HG03571 (cell line): ENCODE measurements at regions not wholly inside any gene's neighbourhood (a gene's known extent, or its start where the extent isn't known, plus 50 kb on each side); places are given as distances from the start of the nearest gene placed in this dataset.
"Not testable (repeated sequence)": the region's sequence is repeated elsewhere in the genome, so short reads cannot be mapped to it uniquely, and the experiment has no call there.

ENCODE experiments used
- ATAC-seq: cut with Tn5 transposase; IDR thresholded peaks from one replicate; pipeline ENCODE4 v1.9.1; 2021; ENCODE audit not compliant: unreplicated experiment

- ATAC-seq = no peak
These were observed 1185.7 kb upstream of the TSPY4 start for GRCh38 chrY:8151561-8151960.

DNA sequence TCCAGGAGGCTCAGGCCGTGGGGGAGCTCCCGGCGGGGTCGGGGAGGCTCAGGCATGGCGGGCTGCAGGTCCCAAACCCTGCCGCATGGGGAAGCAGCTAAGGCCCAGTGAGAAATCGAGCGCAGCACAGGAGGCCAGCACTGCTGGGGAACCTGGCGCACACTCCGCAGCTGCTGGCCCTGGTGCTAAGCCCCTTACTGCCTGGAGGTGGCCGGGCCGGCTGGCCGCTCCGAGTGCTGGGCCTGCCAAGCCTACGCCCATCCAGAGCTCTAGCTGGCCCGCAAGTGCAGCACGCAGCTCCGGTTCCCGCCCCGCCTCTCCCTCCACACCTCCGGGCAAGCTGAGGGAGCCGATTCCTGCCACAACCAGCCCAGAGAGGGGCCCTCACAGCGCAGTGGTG is 1208.7 kb upstream of the TSPY4 start:
- ATAC-seq = no peak

- no peak for ATAC-seq
These were observed 1211.2 kb upstream of the TSPY4 start for GRCh38 chrY:8125907-8126571.

DNA sequence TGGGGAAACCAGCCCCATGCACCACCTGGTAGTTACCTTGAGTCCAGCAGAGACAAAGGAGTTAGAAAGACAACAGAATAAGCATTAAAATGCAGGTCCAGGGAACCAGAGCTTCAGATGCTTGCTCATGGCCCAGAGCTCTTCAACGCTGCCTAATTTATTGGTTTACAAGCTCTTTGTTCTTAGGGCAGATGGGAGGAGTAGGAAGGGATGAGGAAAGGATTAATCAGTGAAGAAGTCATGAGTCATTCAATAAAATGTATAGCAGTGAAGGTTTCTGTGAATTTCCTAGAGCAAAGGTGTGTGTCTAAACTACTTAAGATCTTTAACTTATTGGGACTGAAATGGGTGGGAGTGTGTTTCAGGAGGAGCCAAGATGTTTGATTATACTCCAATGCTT is 1210.3 kb upstream of the AMELY start:
- ATAC-seq = no peak

DNA sequence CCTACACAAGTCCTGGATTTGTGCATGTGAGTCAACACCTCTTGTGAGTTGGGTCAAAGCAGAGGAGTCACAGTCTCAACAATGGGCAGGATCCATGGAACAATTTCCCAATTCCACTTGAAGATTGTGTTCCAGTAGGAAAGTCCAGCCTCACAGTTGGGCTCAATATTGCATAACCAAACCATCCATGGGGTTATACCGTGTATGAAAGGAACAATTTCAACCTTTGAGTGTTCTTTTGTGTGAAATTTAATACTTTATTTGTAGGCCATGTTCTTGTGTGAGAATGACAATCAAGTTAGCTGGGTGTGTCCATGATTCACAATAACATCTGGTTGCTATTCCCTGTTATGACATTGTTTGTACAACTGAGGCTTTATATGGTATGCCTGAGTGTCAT is 1182.9 kb upstream of the AMELY start:
- ATAC-seq = no peak

GRCh38 chrY:8092926-8093325 is 1181.4 kb upstream of the AMELY start:
- ATAC-seq = no peak

DNA sequence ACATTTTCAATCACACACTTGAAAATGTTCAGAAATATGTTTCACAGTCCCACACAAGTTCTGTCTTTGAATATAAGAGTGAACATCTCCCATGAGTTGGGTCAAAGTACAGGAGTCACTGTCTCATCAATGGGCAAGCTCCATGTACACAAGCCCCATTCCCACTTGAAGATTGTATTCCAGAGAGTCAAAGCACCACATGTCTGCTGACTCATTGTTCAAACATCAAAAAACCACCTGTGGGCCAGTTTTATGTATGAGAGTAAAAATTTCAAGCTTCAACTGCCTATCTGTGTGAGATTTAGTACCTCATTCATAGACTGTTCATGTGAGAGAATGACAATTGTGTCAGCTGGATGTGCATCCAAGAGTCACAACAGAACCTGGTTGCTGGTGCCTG is 1174.4 kb upstream of the AMELY start:
- ATAC-seq = no peak

DNA sequence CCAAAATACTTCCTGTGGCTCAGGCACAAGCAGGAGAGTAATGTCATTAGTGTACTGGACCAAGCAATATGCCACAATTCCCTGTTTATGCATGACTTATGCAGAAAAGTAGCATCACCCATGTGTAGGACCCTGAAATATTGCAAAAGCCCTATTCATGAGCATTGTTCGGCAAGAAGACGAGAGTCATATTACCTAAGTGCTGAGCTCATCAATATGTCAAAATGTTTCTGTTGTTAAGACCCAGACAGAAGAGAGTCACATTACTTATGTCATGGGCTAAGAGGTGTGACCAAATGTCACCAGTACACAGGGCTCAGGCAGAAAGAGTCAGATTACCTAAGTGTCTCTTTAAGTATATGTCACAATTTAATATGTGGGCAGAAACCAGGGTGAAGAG is 1172.6 kb upstream of the AMELY start:
- ATAC-seq = no peak

GRCh38 chrY:8081151-8081550 is 1169.6 kb upstream of the AMELY start:
- no peak for ATAC-seq

GRCh38 chrY:8065220-8065619 is 1153.7 kb upstream of the AMELY start:
- no peak for ATAC-seq

DNA sequence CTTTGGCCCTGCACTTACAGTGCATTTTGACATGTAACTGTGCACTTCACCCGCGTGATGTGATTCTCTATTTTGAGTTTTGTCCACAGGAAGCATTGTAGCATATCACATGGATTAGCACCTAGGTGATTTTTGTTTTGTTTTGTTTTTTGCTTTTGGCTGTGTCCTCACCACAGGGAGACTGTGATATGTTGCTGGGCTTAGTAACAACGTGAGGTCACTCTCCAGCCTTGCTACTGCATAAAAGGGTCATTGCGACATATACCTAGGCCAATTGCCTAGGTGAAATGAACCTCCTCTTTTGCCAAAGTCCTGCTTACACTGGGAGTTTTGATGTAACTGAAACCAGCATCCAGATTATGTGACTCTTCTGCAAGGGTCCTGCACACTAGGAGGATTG is 1152.9 kb upstream of the AMELY start:
- ATAC-seq = no peak

- ATAC-seq = no peak
These were observed 1152.4 kb upstream of the AMELY start for GRCh38 chrY:8063973-8064372.

DNA sequence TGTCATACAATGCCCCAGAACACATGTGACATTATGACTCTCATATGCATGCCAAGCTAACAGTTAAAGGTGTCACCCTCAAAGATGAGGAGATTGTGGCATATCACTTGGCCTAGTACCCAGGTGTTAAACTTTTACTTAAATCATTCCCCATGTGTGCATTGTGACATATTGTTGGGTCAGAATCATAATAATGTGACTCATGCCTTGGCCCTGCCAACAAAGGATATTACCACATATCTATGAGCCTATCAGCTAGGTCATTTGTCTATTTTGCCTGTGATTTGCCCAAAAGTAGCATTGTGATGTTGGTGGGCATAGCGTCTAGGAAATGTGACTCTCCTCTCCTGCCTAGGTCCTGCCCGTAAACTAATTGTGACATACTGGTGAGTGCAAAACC is 1147.1 kb upstream of the AMELY start:
- no peak for ATAC-seq

DNA sequence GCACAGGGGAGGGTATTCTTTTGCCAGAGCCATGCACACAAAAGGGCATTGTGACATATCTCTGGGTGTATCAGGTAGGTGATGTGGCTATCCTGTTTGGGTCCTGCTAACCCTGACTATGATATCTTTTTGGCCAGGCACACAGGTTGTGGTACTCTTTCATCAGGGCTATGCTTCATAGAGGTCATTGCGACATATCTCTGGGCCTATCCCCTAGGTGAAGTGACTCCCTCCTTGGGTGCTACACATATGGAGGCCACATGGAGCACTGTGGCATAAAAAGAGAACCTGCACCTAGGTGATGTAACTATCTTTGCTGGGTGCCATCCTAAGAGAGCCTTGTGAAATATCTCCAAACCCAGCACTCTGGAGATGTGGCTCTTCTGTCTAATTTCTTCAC is 1139.8 kb upstream of the AMELY start:
- ATAC-seq = no peak

DNA sequence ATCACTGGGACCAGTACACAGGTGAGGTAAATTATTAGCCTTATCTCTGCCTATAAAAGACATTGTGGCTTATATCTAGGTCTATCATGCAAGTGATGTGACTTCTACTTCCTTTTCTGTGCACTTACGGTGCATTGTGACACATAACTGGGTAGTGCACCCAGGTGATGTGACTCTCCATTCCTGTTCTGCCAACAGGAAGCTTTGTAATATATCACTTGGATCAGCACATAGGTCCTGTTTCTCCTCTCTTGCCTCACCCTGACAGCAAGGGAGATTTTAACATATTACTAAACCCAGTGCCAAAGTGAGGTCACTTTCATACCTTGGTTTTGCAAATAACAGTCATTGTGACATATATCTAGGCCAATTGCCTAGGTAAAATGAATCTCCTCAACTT is 1129.7 kb upstream of the AMELY start:
- no peak for ATAC-seq

DNA sequence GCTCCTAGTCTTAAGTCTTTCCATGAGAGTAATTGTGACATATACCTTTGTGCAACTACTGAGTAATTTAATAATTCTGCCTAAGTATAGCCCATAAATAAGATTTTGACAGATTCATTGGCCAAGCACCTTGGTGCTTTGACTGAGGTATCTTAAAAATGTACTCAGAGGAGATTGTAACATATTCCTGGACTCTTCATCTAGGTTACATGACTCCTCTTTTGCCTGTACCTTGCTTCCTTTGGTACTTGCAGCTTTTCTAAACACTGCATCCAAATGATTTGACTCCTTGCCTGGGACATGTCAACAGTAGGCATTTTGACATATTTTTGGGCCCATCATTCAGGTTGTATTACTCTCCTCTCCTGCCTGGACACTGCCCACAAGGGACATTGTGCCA is 1125.0 kb upstream of the AMELY start:
- ATAC-seq = no peak

GRCh38 chrY:8035653-8036052 is 1124.1 kb upstream of the AMELY start:
- no peak for ATAC-seq

GRCh38 chrY:8034673-8035072 is 1123.1 kb upstream of the AMELY start:
- no peak for ATAC-seq

- no peak for ATAC-seq
These were observed 1121.6 kb upstream of the AMELY start for GRCh38 chrY:8033200-8033599.

DNA sequence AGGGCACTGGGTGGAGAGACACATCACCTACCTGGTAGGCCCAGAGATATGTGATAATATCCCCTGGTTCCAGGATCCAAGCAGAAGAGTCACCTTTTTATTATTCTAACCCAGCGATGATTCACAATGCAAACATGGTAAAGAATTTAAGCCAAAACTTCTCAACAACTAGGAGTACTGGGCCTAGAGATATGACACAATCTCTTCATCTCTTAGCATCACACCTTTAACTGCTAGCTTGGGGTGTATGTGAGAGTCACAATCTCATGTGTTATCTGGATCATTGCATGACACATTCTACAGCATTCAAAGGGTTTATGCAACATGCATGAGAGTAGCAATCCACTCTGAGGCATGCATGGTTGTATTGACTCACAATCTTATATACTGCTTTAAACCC is 1109.0 kb upstream of the AMELY start:
- ATAC-seq = no peak

GRCh38 chrY:8011515-8011914 is 1100.0 kb upstream of the AMELY start:
- ATAC-seq = no peak

GRCh38 chrY:8004196-8004595 is 1092.6 kb upstream of the AMELY start:
- ATAC-seq = no peak

- ATAC-seq = no peak
These were observed 1085.2 kb upstream of the AMELY start for GRCh38 chrY:7996726-7997125.

GRCh38 chrY:7994781-7995180 is 1083.2 kb upstream of the AMELY start:
- ATAC-seq = not testable (repeated sequence)
